HepG2 (cell line): ENCODE measurements at regions not wholly inside any gene's neighbourhood (a gene's known extent, or its start where the extent isn't known, plus 50 kb on each side); places are given as distances from the start of the nearest gene placed in this dataset.
A peak's percentile ranks its signal among the peaks of the same experiment; 100 is the strongest.

Experiments used
- BCL6 ChIP-seq: IDR thresholded peaks from 2 replicates; pipeline ENCODE4 v1.6.1; 2016; ENCODE audit warnings: missing genetic modification reagents, missing compliant biosample characterization
- CCDC6 ChIP-seq: sonication (generic); formaldehyde crosslinking; IDR thresholded peaks from 2 replicates; pipeline ENCODE4 v1.8.1; 2022; ENCODE audit warnings: mild to moderate bottlenecking, missing genetic modification reagents, moderate library complexity
- CTCF ChIP-seq: sonication (generic); formaldehyde crosslinking; IDR thresholded peaks from 2 replicates; pipeline ENCODE4 v1.5.0; 2020; ENCODE audit warnings: mild to moderate bottlenecking, missing genetic modification reagents, moderate library complexity
- HNF4G ChIP-seq, 2 experiments: sonication (generic) in 1 of 2; formaldehyde crosslinking in 1 of 2; IDR thresholded peaks; 2 replicates each; pipeline versions ENCODE4 v1.4.0 to v1.6.1; 2011 to 2020; ENCODE audit warnings: borderline replicate concordance in 2 of 2, low read depth in 2 of 2, mild to moderate bottlenecking in 2 of 2, low read length in 1 of 2, missing genetic modification reagents in 1 of 2, moderate library complexity in 1 of 2
- MAFF ChIP-seq: IDR thresholded peaks from 2 replicates; pipeline ENCODE4 v1.6.1; 2011; ENCODE audit warnings: low read depth, low read length, improper control_type of control experiment
- NCOA5 ChIP-seq: sonication (generic); formaldehyde crosslinking; IDR thresholded peaks from 2 replicates; pipeline ENCODE4 v1.4.0; 2020; ENCODE audit warnings: missing genetic modification reagents
- NR2F2 ChIP-seq: IDR thresholded peaks from 2 replicates; pipeline ENCODE4 v1.6.1; 2012; ENCODE audit warnings: low read depth, inconsistent platforms, borderline replicate concordance
- SOX6 ChIP-seq, 2 experiments: fragments of 450-650 bp in 1 of 2; sonication (generic) in 1 of 2; formaldehyde crosslinking in 1 of 2; IDR thresholded peaks; 2 replicates each; pipeline versions ENCODE4 v1.4.0 to v1.6.1; 2017 to 2020; ENCODE audit warnings: antibody characterized with exemption in 1 of 2, mild to moderate bottlenecking in 1 of 2, missing genetic modification reagents in 1 of 2
- SRF ChIP-seq: IDR thresholded peaks from 2 replicates; pipeline ENCODE4 v1.6.1; 2011; ENCODE audit warnings: mild to moderate bottlenecking, low read depth, low read length, moderate library complexity
- TFE3 ChIP-seq: IDR thresholded peaks from 2 replicates; pipeline ENCODE4 v1.6.1; 2016
- ZBTB40 ChIP-seq, 2 experiments: fragments of 450-650 bp in 1 of 2; sonication (generic) in 1 of 2; formaldehyde crosslinking in 1 of 2; IDR thresholded peaks; 2 replicates each; pipeline versions ENCODE4 v1.6.1 to v1.8.0; 2016 to 2022; ENCODE audit warnings: antibody characterized with exemption in 1 of 2, mild to moderate bottlenecking in 1 of 2, missing genetic modification reagents in 1 of 2
- ZFP36L1 ChIP-seq: sonication (generic); formaldehyde crosslinking; IDR thresholded peaks from 2 replicates; pipeline ENCODE4 v1.8.0; 2022; ENCODE audit warnings: mild to moderate bottlenecking, missing genetic modification reagents, moderate library complexity
- ZNF343 ChIP-seq: sonication (generic); formaldehyde crosslinking; IDR thresholded peaks from 2 replicates; pipeline ENCODE4 v1.4.0; 2020; ENCODE audit warnings: mild to moderate bottlenecking, missing genetic modification reagents
- ZNF713 ChIP-seq: sonication (generic); formaldehyde crosslinking; IDR thresholded peaks from 2 replicates; pipeline ENCODE4 v1.4.0; 2020; ENCODE audit warnings: mild to moderate bottlenecking, missing genetic modification reagents
- ZNF883 ChIP-seq: sonication (generic); formaldehyde crosslinking; IDR thresholded peaks from 2 replicates; pipeline ENCODE4 v1.5.1; 2020; ENCODE audit warnings: mild to moderate bottlenecking, missing genetic modification reagents; ENCODE audit errors: not compliant biosample characterization

GRCh38 chr12:124389725-124390441, 95.0 kb downstream of the RFLNA start (continued):
- TF ChIP-seq CTCF (CRISPR knock-in tag) (no peak; the same call in 1 of the 2 replicates), HNF4G (IDR thresholded peaks at IDR 0.05; ENCODE audit: borderline replicate concordance, low read depth, low read length) (peak; percentile 63), HNF4G (CRISPR knock-in tag; IDR thresholded peaks at IDR 0.05; ENCODE audit: borderline replicate concordance, low read depth) (no peak), NCOA5 (CRISPR knock-in tag) (no peak), ZNF343 (CRISPR knock-in tag) (no peak), SOX6 (IDR thresholded peaks at IDR 0.05) (no peak), SOX6 (CRISPR knock-in tag; IDR thresholded peaks at IDR 0.05) (peak; percentile 8; the same call in 1 of the 2 replicates), ZNF883 (CRISPR knock-in tag) (no peak), ZNF713 (CRISPR knock-in tag) (no peak), BCL6 (CRISPR knock-in tag) (0 out of 2 replicates have a peak, but pooled peaks have one; percentile 22), TFE3 (CRISPR knock-in tag) (no peak), SRF (no peak), ZFP36L1 (CRISPR knock-in tag) (no peak), CCDC6 (CRISPR knock-in tag) (no peak), NR2F2 (0 out of 2 replicates have a peak, but pooled peaks have one; percentile 29), ZBTB40 (IDR thresholded peaks at IDR 0.05) (no peak), ZBTB40 (CRISPR knock-in tag; IDR thresholded peaks at IDR 0.05) (no peak), MAFF (no peak)
